ENCODE measurements at regions not wholly inside any gene's neighbourhood (a gene's known extent, or its start where the extent isn't known, plus 50 kb on each side); places are given as distances from the start of the nearest gene placed in this dataset.

DNA sequence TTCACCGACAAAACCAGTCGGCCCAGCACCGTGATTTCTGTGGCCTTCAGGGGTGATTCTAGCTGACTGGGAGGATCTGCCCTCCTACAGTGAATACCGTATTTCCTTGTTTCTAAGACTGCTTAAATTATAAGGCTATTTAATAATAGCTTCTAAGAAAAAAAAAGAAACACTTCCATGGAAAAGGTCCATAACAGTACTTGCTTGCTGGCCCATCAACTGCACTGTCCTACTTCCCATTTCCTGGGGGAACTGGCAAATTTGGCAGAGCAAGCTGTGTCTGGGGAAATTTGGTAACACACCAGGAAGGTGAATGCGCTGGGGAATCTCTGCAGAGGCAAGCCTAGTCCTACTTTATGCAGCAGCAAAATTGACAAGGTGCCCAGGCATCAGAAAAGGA is 214.0 kb downstream of the ZNF326 start:
- TF ChIP-seq POLR2AphosphoS5 (IDR thresholded peaks at IDR 0.05; ENCODE audit: low read depth, low read length), result no peak
- no peak for TF ChIP-seq POLR2A (IDR thresholded peaks at IDR 0.05; ENCODE audit: low read depth, low read length)
- no peak for TF ChIP-seq TAF1 (IDR thresholded peaks at IDR 0.05; ENCODE audit: borderline replicate concordance, low read depth, low read length)

Measured in GM12892 (cell line).